Upper lobe of left lung (tissue), 4 donors: ENCODE measurements at regions not wholly inside any gene's neighbourhood (a gene's known extent, or its start where the extent isn't known, plus 50 kb on each side); places are given as distances from the start of the nearest gene placed in this dataset.

Experiments
- EP300 ChIP-seq, 4 donors: sonication (generic); formaldehyde crosslinking; IDR thresholded peaks; one replicate each; pipeline ENCODE4 v1.5.1; 2017; ENCODE audit warnings: antibody characterized with exemption in 4 of 4, control low read depth in 2 of 4
- POLR2A ChIP-seq, 4 donors: fragments of 450-650 bp; IDR thresholded peaks; one replicate each; pipeline ENCODE4 v1.5.1; 2016 to 2017; ENCODE audit warnings: antibody characterized with exemption in 4 of 4, mild to moderate bottlenecking in 2 of 4
- TF ChIP-seq, protein P1 (sequence below), 6 experiments: fragments of 450-650 bp in 4 of 6; fragments of 200-600 bp in 2 of 6; sonication (generic) in 2 of 6; IDR thresholded peaks; one replicate each; pipeline ENCODE4 v1.5.1; 2016 to 2019; ENCODE audit warnings: antibody characterized with exemption in 6 of 6

DNA sequence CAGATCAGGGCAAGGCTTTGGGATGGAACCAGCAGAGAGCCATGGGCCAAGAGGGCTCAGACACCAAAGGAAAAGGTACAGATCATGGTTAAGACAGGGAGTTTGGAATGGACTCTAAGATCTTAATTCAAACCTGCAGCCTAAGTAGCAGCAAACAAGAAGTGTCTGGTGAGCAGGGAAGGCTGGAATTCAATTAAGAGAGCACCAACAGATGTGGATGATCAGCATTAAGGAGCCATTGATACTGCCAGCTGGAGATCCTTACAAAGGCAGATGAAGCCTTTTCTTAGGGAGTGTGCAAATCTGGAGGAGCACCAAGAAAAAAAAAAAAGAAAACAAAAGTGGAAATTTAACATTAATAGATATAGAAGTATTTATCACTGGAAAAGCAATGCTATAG lies 516.8 kb downstream of the RASEF start:
- no peak for TF ChIP-seq EP300 (IDR thresholded peaks at IDR 0.05)
- TF ChIP-seq, protein P1, sequence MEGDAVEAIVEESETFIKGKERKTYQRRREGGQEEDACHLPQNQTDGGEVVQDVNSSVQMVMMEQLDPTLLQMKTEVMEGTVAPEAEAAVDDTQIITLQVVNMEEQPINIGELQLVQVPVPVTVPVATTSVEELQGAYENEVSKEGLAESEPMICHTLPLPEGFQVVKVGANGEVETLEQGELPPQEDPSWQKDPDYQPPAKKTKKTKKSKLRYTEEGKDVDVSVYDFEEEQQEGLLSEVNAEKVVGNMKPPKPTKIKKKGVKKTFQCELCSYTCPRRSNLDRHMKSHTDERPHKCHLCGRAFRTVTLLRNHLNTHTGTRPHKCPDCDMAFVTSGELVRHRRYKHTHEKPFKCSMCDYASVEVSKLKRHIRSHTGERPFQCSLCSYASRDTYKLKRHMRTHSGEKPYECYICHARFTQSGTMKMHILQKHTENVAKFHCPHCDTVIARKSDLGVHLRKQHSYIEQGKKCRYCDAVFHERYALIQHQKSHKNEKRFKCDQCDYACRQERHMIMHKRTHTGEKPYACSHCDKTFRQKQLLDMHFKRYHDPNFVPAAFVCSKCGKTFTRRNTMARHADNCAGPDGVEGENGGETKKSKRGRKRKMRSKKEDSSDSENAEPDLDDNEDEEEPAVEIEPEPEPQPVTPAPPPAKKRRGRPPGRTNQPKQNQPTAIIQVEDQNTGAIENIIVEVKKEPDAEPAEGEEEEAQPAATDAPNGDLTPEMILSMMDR (IDR thresholded peaks at IDR 0.05): no peak
- no peak for TF ChIP-seq POLR2A (IDR thresholded peaks at IDR 0.05)
